ENCODE measurements at regions not wholly inside any gene's neighbourhood (a gene's known extent, or its start where the extent isn't known, plus 50 kb on each side); places are given as distances from the start of the nearest gene placed in this dataset.

DNA sequence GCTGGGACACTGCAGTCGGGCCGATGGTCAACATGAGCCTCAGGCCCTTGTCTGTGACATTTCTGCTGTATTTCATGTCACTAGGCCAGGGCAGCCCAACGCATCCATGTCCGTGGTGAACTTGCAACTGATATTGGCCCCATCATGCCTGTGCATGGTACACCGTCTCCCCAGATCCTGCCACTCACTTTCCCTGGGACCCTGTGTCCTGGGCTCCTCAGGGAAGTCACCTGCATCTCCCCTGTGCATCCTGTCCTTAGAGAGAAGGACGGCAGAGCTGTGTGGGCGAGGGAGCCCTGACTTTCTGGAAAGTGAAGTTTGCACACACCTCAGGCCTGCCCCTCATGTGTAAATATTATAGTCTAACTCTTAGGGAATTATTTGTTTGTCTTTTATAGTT, 123.3 kb downstream of the ACKR3 start:
- no peak for DNase-seq

DNA sequence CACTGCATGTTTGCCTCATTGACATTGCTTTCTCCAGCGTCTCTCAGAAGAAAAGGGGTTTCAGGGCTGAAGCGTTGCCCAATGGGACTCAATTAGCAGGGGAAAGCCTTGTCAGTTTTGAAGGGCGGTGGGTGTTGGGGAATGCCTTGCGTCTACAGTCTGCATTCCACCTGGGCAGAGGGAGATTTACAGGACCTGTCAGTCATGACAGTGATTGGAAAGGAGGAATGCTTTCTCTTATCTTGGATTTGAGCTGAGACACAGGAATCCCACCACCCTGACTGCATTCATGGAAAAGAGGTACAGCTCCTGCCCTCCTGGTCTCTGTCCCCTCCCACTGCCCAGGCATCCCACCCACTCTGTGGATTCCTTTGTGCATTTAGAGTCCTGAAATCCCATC, 123.9 kb downstream of the ACKR3 start:
- no peak for DNase-seq

DNA sequence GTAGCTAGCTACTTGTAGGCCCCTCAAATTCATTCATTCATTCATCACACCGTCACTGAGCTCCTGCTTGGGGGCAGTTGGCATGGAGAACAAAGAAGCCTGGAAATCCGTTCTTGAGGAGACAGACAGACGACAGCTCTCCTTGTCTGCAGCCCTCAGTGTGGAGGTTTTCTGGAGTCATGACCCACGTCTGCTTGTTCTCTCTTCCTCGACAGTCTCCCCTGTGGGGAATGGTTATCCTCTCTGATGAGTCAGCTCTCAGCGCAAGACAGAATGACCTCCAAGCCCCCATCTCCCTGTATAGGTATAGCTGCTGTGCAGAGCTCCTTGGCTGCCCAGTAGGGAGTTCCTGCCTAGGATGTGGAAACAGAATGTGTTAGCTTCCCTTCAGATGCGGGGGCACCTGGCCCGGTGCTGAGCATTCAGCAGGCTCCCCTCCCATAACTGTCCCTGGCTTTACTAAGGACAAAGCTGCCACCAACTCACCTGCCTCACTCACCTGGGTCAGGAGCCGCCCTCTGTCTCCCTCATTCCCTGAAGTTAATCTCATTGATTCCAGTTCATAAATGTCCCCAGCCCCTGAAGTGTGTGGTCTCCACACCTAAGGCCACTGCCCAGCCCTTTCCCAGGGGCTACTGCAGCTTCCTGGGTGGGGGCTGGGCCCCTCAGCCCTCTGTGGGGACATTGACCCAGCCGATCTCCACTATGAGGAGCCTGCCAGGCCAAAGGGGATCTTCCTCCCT, 124.7 kb downstream of the ACKR3 start:
- no peak for DNase-seq

DNA sequence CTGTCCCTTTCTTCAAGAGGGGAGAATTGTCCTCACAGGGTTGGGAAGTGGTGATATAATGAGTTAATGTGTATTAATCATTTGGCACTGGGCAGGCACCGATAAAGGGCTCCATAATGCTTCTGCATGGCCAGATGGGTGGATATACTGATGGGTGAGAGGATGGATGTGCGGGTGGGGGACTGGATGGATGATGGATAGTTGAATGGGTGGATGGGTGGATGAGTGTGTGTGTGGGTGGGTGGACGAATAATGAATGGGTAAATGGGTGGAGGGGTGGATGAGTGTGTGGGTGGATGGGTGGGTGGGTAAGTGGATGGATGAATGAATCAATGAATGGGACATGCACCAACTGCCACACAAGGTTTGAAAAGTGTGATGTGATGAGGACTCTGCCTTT, 127.2 kb downstream of the ACKR3 start:
- no peak for DNase-seq

DNA sequence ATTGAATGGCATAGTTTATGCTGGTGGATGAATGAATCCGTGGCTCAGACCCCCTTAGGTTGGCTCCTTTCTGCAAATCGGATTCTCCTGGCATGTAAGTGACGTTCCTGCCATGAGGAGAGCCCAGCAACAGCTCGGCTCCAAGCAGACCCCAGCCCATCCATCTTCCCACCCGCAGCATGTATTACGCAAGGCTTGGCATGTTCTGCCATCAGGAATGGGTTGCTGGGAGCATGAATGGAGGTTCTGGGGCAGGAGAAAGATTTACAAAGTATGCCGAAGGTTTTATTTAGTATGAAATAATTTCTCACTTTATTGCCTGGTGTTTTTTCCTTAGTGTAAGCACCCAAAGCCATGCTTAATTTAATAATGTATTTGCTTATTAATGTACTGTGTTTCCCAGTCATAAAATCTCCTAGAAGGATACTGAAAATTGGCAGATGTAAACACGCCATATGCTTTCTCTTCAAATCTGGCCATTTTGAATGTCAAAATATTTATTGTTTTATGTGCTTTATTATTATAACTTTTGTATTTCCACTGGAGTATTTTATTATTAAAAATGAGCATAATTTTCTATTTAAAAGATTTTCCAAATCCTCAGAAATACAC, 128.5 kb downstream of the ACKR3 start:
- DNase-seq = no peak

DNA sequence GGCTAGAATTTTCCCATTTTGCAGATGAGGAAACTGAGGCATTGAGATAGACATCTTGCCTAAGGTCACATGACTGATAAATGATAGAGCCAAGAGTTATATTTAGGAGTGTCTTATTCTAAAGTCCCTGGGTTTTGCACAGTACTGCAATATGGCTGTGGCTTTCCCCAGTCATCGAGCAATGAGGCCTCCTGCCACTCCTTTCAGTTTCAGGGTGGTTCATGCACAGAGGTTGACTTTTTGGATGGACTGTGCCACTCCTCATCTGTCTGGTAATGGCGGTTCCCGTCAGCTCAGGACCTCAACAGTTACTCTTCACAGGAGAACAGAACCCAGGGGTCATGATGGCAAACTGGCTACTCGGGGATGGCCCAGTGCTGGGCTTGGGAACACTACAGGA, 131.1 kb downstream of the ACKR3 start:
- DNase-seq = no peak

DNA sequence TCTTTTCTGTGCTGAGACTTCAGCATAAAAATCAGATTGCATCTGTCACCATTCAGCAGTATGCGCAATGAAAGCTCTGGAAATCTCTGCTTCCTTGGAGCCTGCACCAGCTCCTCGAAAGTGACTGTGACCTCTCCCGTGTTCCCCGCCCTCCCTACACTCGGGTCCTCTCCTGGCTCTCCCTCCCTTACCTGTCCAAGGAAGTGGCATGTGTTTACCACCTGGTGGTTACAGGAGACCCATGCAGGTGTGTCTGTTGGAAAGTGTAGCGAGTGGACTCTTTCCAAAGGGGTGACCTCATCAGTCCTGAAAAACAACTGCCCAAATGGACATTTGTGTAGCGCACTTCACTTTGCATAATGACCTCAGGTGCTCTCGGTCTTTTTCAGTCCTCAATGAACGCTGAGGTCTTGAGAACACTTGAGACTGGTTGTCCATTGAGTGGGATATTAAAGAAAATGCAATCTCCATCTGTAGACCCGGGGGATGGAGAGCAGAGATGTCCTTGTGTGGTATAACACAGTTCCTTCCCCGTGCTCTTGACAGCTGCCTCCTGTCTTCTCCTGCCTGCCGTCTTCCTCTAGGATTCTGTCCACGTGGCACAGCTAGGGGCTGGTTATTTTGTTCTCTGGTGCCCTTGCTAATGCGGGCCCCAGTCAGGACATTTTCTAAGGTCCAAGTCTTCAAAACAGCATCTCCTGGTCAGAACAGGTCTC, 133.2 kb downstream of the ACKR3 start:
- no peak for DNase-seq

DNA sequence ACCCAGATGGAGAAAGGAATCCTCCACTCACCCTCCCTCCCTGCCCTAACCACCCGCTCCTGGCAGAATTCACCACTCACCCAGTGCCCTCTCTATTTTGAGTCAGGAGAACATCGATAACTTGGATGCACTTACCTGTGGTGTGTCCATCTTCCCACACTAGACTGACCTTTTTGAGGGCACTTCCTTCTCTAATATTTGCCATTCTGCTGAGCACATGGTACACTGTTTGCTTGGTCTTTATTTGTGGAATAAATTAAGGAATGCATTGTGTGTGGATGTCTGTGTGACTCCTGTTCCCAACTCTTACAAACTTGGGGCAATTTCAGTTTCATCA, 133.7 kb downstream of the ACKR3 start:
- no peak for DNase-seq

DNA sequence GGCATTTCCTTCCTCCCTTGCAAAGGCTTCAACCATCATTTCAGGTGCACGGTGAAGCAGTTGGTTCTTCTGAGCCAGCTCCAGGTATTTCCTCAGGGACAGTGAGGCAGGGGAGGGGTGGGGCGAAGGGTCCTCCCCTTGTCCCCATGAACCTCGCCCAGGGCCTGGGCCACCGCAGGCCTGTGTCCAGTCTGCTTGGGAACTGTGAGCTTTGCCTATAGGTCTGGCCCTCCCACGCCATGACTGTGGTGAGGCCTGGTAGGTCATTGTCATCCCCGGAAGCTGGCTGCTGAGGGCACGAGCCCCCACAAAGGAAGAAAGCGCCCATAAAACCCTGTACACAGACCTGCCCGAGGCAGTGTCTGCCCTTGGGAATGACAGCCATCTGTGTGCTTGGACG, 134.3 kb downstream of the ACKR3 start:
- DNase-seq = no peak

DNA sequence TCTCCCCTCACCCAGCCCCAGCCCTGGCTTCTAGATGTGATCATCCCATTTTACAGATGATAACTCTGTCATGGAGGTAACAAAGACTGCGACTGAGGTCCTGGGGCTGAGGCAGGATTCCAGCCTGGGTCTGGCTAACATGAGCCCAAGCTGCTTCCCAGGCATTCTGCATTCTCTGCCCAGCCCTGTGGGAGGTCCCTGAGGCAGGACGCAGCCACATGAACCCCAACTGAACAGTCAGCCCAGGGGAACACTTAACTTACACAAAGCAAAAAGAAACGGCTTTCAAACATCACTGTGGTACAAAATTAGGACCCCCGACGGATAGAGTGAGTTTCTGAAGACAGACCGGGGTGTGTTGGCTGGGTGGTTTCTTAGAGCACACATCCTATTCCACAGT, 135.3 kb downstream of the ACKR3 start:
- DNase-seq = no peak

DNA sequence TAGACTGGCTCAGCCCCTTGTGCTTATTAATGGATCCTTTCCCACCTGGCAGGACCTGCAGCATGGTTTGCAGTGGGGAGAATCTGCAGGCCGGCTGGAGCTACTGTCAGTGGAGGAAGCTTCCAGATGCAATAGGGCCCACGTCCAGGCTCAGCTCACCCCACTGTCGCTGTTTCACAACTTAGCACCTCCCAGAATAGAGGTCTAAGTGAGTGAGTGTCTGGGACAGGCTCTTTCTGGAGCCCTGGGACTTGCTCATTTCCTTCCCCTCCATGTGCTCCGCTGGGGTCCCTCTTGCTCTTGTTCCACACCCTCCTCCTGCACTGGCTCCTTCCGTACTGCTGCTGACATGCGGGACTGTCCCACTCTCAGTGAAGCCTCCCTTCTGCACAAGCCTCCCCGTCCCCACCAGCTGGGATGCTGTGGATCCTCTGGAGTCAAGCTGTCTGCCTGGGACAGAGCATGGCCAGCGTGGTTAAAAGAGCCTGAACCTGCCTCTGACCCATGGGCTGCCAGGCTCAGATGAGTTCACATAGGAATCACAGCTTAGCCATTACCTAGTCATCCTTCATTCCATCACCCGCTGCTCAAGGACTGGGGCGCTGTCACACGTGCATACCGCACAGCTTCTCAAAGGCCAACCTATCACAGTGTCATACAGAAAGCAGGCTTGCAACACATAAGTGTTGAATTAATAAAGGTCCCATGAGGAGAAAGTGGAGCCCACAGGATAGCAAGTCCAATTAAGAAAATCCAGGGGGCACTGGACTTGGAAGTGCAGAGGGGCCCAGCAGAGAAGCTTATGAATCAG, 135.9 kb downstream of the ACKR3 start:
- DNase-seq = no peak

DNA sequence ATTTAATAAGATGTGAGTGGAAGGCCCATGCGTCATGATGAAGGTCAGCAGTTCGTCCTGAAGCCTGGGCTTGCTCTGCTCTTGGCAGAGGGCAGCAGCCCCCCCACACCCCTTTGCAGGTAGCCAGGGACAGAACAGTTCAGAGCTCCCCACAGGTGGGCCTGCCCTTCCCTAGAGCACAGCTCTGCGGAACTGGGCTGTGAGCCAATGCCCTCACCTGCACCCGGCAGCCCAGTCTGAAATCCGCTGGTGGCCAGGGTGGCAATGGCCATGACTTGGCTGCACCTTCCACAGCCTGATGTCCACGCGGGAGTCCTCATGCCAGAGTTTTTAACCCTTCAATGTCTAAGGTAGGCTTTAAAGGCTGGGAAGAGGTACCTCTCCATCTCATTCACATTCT, 136.7 kb downstream of the ACKR3 start:
- DNase-seq = no peak

DNA sequence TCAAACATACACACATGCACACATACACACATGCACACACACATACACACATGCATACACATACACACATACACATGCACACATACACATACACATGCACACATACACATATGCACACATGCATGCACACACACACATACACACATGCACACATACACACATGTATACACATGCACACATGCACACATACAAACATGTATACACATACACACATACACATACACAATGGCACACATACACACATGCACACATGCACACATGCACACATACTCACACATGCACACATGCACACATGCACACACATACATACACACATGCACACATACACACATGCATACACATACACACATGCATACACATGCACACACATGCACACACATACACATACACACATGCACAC, 137.2 kb downstream of the ACKR3 start:
- no peak for DNase-seq

DNA sequence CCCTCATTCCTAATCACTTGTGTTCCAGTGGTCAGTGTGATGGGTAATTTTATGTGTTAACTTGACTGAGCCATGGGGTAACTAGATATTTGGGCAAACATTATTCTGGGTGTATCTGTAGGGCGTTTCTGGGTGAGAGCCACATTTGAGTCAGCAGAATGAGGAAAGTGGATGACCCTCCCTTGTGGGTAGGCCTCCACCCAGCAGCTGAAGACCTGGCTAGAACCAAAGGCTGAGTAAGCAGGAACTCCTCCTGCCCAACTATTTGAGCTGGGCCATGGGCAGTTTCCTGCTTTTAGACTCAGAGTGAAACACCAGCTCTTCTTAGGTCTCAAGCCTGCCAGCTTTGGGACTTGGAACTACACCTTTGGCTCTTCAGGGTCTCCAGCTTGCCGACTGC, 141.8 kb downstream of the ACKR3 start:
- no peak for DNase-seq

DNA sequence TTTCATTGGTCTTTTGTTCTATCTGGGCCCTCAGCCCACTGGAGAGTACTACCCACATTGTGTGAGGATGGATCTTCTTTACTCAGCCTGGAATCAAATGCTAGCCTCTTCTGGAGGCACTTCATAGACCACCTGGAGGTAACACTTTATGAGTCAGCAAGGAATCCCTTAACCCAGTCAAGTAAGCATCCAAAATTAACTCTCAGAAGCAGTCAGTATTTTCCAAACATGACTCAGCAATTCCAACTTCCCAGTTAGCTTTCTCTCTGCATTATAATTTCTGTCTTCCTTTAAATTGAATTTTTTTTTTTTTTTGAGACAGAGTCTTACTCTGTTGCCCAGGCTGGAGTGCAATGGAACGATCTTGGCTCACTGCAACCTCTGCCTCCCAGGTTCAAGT, 142.7 kb downstream of the ACKR3 start:
- no peak for DNase-seq

DNA sequence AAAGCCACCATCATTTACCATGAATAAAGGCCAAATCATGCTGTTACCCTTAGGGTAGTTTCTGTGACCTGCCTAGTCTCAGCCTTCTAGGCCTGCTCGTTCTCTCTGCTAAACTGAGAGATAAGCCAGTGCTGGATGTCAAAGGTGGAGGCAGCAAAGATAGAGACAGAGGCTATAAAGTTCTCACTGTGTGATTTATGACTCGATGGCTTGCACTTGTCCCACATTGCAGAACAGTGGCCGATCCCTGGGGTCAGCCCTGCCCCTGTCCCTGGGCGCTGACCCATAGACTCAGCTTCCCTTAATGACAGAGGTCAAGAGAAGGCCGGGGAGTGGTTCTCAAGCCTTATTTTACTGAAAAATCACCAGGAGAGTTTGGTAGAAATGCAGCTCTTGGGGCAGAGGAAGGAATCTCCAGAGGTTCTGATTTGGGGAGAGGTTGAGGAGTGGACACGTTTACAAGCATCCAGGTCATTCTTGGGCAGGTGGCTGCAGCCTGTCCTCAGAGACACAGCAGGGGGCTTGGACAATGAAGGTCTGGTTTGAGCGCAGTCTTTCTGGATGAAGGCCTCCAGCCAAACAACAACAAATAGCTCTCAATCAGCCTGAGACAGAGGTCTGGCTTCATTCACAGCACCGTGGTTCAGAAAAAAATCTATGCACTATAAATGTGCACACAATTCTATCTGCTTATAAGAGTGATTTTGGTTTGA, 143.5 kb downstream of the ACKR3 start:
- DNase-seq = no peak

DNA sequence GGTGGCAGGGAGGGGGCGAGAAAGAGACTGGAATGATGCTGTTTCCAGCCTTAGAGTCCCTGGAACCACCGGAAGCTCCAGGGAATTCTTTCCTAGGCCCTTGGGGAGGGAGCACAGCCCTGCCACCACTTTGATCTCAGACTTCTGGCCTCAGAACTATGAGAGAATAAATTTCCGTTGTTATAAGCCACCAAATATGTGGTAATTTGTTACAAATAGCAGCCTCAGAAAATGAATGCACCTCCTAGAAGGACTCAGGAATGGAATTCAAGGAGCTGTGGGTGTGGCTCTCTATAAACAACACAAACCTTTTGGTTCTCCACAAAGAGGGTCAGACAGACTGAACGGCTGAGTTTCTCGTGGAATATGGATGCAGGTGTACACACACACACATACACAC, 144.5 kb downstream of the ACKR3 start:
- DNase-seq = no peak

DNA sequence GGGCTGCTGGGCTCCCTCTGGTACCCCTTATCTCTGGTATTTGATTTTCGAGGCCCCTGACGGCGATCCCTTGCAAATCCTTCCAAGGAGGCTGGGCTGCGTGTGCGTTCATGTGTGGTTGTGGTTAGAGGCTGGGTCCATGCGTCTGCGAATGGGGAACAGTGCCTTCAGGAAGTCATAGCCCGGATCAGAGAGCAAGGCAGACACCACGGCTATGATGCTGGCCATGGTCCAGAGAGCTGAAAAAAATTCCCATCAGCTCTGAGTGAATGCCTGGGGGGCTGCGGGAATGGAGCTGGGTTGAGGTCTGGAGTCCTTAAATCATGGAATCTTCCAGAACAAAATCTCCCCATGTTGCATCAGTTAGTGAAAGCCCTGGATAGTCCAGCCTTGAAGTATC, 145.5 kb downstream of the ACKR3 start:
- DNase-seq = no peak

DNA sequence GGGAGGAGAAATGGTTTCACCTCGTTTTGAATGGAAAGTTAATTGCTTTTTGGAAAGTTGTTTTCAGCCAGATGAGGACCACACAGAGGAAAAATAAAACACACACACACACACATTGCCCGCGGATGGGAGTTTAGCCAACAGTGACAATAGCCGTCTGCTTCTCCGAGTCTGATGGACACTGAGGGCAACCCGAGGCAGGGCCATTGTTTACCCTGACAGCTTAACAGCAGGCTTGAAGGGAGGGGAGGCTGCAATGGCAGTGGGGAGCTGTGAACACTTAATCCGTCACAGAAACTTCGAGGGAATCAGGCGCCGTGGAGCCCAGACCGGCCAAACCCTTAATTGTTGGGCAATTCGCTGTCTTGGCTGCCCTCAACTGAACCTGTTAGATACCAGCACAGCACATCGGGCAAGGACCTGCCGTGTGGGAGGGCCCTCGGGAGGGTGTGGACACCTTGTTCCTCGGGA, 145.9 kb downstream of the ACKR3 start:
- no peak for DNase-seq

DNA sequence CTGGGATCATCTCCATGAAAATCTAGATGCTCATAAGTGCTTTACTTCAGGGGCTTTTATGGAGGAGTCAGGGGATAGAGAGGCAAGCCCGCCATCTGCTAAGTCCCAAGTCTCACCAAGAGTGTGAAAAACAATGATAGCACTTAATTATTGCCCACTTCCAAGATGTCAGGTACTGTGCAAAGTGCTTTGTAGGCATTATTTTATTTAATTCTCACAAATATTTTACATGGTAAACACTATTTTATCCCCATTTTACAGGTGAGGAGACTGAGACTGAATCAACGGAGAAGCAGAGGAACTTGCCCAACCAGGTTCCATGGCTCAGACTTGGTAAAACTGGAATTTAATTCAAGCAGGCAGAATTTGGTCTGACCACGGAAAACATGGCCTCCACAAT, 147.5 kb downstream of the ACKR3 start:
- DNase-seq = no peak

DNA sequence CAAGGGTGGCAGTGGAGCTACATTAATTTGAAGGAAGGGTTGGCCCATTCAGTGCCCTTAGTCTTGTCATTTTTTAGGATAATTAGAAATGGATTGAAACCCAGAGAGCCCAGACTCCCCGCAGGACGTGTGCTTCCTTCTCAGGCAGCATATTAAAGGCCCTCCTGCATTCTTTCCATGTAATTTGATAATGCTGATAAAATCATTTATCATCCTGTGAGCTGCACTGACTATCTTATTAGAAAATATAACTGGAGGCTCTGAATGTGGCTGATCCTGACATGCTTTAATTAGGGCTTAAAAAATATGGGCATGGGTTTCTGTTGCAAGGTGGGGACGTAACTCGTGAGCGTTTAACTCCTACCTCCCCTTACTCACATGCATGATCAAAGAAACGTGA, 148.1 kb downstream of the ACKR3 start:
- DNase-seq = no peak

DNA sequence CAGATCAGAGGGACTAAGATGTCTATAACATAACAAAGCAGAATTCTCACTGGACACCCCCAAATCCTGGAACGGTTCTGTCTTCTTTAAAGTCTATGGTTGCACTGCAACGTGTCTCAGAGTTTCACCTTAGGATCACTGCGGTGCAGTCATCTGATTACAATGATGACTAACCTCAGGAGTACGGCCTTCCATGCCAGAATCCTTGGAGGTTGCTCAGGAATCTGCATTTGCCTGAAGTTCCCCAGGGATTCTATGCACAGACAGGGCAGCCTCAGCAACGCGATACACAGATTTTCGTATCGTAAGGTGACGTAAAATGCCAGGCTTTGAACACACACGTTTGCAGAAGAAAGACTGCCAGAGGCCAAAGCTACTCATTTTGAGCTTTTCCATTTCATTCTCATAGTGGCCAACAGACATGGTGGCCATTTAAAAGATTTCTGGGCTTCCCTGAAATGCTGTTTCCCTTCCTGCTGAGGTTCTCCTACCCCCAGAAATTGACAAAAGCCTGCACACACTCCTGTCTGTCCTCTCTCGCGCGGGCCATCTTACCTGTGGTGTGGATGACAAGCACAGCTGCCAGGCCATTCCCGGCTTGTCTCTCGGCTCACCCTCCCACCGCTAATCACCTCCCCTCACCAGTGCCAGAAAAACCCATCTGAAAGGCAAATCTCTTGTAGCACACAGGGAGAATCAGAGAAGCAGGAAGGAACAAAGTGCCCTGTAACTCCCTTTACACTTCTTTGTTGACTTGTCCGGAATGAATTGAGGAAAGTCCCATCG, 148.8 kb downstream of the ACKR3 start:
- DNase-seq = no peak

All from activated CD4-positive, alpha-beta T cell treated with anti-CD3 and anti-CD28 coated beads, Interleukin-2, amount 50 U/mL, for 48 hours (primary cell).